ENCODE measurements at regions not wholly inside any gene's neighbourhood (a gene's known extent, or its start where the extent isn't known, plus 50 kb on each side); places are given as distances from the start of the nearest gene placed in this dataset.

- no peak for TF ChIP-seq CTCF (IDR thresholded peaks at IDR 0.05; ENCODE audit: low read depth, low read length)
- DNase-seq (ENCODE audit: low read depth in 2 of 2), result no peak
- no peak overlapping the region for H3K4me3 ChIP-seq (replicated peaks in 1 of 2; ENCODE audit: low read depth in 2 of 2, low read length in 2 of 2)
These were observed 331.3 kb upstream of the SEMA6A start for GRCh38 chr5:116905885-116906284.

- DNase-seq (ENCODE audit: low read depth in 2 of 2), result no peak
- H3K4me3 ChIP-seq (replicated peaks in 1 of 2; ENCODE audit: low read depth in 2 of 2, low read length in 2 of 2), result no peak overlapping the region
- TF ChIP-seq CTCF (IDR thresholded peaks at IDR 0.05; ENCODE audit: low read depth, low read length), result no peak
These were observed 326.2 kb upstream of the SEMA6A start for GRCh38 chr5:116900793-116901192.

GRCh38 chr5:116898917-116899316 lies 324.3 kb upstream of the SEMA6A start:
- no peak for DNase-seq (ENCODE audit: low read depth in 2 of 2)
- no peak overlapping the region for H3K4me3 ChIP-seq (replicated peaks in 1 of 2; ENCODE audit: low read depth in 2 of 2, low read length in 2 of 2)
- no peak for TF ChIP-seq CTCF (IDR thresholded peaks at IDR 0.05; ENCODE audit: low read depth, low read length)

GRCh38 chr5:116897291-116897690 lies 322.7 kb upstream of the SEMA6A start:
- no peak for TF ChIP-seq CTCF (IDR thresholded peaks at IDR 0.05; ENCODE audit: low read depth, low read length)
- DNase-seq (ENCODE audit: low read depth in 2 of 2), result no peak

DNA sequence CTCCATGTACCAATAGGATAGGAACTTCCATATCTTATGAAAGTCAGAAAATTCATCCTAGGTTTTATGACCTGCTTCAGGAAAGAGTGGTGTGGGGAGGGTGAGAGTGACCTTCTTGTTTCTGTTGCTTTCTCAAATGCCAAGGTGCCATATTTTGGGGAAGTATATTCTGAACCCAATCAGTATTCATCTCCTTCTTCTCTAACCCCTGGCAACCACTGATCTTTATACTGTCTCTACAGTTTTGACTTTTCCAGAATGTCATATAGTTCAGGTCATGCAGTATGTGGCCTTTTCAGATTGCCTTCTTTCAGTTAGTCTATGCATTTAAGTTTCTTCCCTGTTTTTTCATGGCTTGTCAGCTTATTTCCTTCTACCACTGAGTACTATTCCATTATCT lies 321.4 kb upstream of the SEMA6A start:
- DNase-seq (ENCODE audit: low read depth in 2 of 2), result no peak
- TF ChIP-seq CTCF (IDR thresholded peaks at IDR 0.05; ENCODE audit: low read depth, low read length), result no peak
- H3K4me3 ChIP-seq (replicated peaks in 1 of 2; ENCODE audit: low read depth in 2 of 2, low read length in 2 of 2), result no peak overlapping the region

More at GRCh38 chr5:116897291-116897690, 322.7 kb upstream of the SEMA6A start:
- H3K4me3 ChIP-seq (replicated peaks in 1 of 2; ENCODE audit: low read depth in 2 of 2, low read length in 2 of 2), result no peak overlapping the region

- no peak for DNase-seq (ENCODE audit: low read depth in 2 of 2)
- no peak for TF ChIP-seq CTCF (IDR thresholded peaks at IDR 0.05; ENCODE audit: low read depth, low read length)
- H3K4me3 ChIP-seq (replicated peaks in 1 of 2; ENCODE audit: low read depth in 2 of 2, low read length in 2 of 2), result no peak overlapping the region
These were observed 318.4 kb upstream of the SEMA6A start for GRCh38 chr5:116892993-116893392.

- no peak for DNase-seq (ENCODE audit: low read depth in 2 of 2)
- H3K4me3 ChIP-seq (replicated peaks in 1 of 2; ENCODE audit: low read depth in 2 of 2, low read length in 2 of 2), result no peak overlapping the region
- no peak for TF ChIP-seq CTCF (IDR thresholded peaks at IDR 0.05; ENCODE audit: low read depth, low read length)
These were observed 312.5 kb upstream of the SEMA6A start for GRCh38 chr5:116887104-116887503.
